ENCODE measurements at regions not wholly inside any gene's neighbourhood (a gene's known extent, or its start where the extent isn't known, plus 50 kb on each side); places are given as distances from the start of the nearest gene placed in this dataset.
"Not testable (repeated sequence)": the region's sequence is repeated elsewhere in the genome, so short reads cannot be mapped to it uniquely, and the experiment has no call there.

GRCh38 chr4:120636120-120636630, 286.4 kb downstream of the PRDM5 start:
- intact Hi-C loops (cut with DNase I), result no loop called here
- no peak for DNase-seq (ENCODE audit: low spot score)

- no peak for DNase-seq (ENCODE audit: low spot score)
- intact Hi-C loops (cut with DNase I), result no loop called here
Observed at GRCh38 chr4:120633810-120634209, 288.7 kb downstream of the PRDM5 start.

- intact Hi-C loops (cut with DNase I), result no loop called here
Observed at GRCh38 chr4:120630427-120630826, 292.1 kb downstream of the PRDM5 start.

DNA sequence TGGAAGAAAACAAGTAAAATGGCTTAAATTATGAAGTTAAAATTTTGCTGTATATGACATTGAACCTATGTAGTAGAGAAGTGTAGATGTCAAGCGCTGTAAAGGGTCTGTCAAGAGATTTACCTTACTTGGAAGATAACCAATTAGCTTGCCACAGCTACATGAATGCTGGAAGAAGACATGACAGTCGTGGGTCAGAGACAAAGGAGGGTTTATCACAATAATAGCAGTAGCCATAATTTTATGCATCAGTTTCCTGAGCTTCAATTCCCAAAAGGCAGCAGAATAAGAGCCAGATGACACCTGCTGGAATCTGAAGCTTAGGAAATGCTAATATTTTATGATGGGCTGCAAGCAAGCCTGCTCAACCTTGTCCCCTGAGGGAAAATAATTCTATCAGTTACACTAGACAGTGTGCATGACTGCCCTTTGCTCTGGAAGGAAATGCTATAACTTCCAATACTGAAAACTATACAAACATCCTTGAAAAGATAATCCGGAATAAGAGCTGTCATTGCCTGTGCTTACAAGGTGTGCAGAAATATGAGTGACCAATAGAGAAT, 292.9 kb downstream of the PRDM5 start:
- no peak for DNase-seq (ENCODE audit: low spot score)
- intact Hi-C loops (cut with DNase I), result no loop called here

More at GRCh38 chr4:120630427-120630826, 292.1 kb downstream of the PRDM5 start:
- DNase-seq (ENCODE audit: low spot score), result no peak

DNA sequence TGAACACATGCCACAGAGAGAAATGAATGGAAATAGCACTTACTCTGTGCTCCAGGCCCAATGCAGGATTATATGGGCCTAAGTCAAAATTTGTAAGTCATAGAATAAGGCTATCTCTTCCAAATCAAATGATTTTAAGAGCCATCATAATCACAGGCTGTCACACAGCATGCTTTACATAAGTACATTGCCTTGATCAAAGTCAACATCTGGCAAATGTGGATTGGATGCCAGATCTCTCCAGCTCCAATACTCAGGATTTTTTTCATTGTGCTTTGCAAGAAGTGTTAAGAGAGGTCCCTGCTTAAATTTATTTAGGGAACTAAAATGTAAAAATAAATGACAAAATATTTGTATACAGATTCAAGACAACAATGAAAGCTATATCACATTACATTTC, 299.9 kb downstream of the PRDM5 start:
- intact Hi-C loops (cut with DNase I), result no loop called here

DNA sequence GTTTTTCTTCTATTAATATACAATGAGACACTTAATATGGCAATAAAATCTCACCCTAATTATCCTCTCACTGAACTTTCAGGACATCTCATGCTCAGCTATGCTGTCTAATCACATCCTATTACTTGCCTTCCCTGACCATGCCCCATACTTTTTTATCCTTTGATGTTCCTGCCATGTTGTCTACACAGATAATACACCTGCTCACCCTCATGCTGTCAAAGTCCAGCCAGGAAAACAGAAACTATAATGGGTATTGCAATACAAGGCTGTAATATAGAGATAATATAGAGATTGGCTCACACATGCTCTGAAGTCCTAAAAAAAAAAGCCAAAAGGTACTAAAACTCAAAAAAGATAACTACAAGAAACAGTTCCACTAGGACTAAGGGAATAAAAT, 305.4 kb downstream of the PRDM5 start:
- intact Hi-C loops (cut with DNase I), result no loop called here
- no peak for DNase-seq (ENCODE audit: low spot score)

More for the DNA sequence above, 299.9 kb downstream of the PRDM5 start:
- no peak for DNase-seq (ENCODE audit: low spot score)

DNA sequence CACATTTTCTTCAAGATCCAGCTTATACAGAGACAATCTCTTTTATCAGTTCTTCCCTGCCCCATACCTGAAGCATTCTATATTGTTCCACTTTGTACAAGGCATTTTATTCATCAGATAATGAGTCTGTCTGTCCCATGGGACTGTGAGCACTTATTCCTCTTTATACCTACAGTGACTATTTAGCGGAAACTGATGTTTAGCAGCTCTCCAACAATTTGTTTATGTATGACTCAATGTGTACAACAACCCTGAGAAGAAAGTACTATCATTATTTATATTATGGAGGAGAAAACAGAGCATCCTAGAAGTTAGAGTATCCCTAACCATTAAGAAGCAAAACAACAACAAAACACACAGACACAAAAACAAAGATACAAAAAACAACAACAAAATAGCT, 306.5 kb downstream of the PRDM5 start:
- DNase-seq (ENCODE audit: low spot score), result no peak
- intact Hi-C loops (cut with DNase I), result no loop called here

GRCh38 chr4:120613778-120614177, 308.7 kb downstream of the PRDM5 start:
- no peak for DNase-seq (ENCODE audit: low spot score)
- intact Hi-C loops (cut with DNase I), result no loop called here

GRCh38 chr4:120611092-120611491, 311.4 kb downstream of the PRDM5 start:
- DNase-seq (ENCODE audit: low spot score), result no peak
- intact Hi-C loops (cut with DNase I), result no loop called here

DNA sequence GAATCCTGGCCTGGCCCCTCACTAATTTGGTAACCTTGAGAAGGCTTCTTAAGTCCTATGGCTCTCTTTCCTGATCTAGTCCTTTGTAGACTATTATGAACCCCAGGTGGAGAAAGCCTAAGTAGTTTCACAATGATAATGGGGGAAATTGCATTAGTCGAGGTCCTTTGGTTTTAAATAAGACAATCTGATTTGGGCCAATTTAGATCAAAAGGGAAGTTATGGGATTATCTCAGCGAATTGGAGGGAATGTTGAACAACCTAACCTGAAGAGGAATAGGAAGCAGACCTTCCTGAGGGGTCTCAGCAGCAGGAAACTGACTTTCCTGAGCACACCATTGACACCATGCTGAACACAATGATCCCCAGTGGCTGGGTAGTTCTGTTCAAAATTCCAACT, 331.5 kb downstream of the PRDM5 start:
- no peak for DNase-seq (ENCODE audit: low spot score)
- intact Hi-C loops (cut with DNase I), result no loop called here

DNA sequence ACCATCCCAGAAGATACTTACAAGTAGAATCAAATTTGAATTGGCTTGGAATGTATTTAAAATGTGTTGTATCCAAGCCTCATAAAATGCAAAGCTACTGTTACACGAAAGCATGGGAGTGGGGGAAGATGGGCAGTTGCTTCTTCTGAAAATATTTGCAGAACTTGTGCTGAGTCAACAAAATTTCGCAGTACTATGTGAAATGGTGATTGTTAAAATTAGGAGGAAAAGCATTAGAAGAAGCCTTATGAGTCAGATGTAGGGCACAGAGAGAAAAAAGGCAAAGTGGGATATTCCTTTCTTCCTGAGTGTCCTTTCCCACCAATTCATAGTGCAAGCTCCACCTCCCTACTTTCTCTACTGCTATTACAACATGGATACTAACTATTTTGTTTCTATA, 332.7 kb downstream of the PRDM5 start:
- no peak for DNase-seq (ENCODE audit: low spot score)
- intact Hi-C loops (cut with DNase I), result no loop called here

GRCh38 chr4:120568731-120569130, 353.8 kb downstream of the PRDM5 start:
- no peak for DNase-seq (ENCODE audit: low spot score)
- intact Hi-C loops (cut with DNase I), result no loop called here

DNA sequence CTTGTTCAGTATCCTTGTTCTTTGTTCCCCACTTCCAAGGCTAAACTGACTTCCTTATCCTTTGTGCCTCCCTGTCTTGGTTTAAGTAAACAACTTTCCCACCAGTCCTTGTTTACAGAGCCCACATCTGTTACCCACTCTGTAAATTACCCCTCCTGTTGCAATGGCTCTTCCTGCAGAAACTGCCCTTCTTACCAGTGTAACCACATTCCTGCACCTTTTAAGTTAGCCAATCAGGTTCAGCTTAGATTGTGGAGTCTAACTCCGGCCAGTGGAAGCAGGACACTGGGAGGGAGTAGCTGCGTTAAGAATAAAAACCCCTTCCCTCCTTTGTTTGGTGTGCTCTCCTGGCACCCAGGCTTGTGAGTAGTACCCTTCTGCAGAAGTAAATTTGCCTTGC, 360.9 kb downstream of the PRDM5 start:
- DNase-seq (ENCODE audit: low spot score), result no peak
- intact Hi-C loops (cut with DNase I), result no loop called here

DNA sequence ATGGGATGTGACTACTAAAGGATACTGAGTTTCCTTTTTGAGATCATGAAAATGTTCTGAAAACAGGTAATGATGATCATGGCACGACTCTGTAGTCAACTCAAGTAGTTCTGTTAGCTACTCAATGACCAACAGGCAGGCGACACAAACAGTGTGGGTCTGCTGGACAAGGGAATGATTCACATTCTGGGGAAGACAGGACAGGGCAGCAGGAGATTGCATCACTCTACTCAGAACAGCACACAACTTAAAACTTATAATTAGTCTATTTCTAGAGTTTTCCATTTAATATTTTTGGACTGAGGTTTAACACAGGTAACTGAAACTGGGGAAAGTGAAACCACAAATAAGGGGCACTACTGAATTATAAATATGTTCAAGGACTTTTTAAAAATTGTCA, 365.2 kb downstream of the PRDM5 start:
- intact Hi-C loops (cut with DNase I), result no loop called here
- DNase-seq (ENCODE audit: low spot score), result no peak

DNA sequence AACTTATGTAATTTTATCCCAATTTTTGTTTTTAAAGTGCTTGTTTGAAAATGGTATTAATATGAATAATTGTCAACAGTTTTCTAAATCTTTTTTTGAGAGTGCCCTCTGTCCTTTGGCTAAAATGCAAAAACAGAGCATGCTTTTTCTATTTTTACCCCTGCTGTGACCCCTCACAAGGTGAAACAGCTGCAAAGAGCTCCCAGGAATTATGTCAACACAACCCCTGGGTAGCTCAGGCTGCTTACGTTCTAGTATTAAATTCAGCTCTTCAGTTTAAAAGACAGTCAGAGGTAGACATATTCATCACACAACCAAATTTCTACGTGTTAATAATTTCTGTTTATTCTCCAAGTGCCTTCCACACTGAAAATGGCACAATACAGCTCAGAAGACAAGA, 367.5 kb downstream of the PRDM5 start:
- intact Hi-C loops (cut with DNase I), result no loop called here
- no peak for DNase-seq (ENCODE audit: low spot score)

- intact Hi-C loops (cut with DNase I), result no loop called here
- DNase-seq (ENCODE audit: low spot score), result no peak
Observed at GRCh38 chr4:120554086-120554485, 368.4 kb downstream of the PRDM5 start.

- DNase-seq (ENCODE audit: low spot score), result not testable (repeated sequence)
Observed at GRCh38 chr4:120550624-120551220, 371.8 kb downstream of the PRDM5 start.

DNA sequence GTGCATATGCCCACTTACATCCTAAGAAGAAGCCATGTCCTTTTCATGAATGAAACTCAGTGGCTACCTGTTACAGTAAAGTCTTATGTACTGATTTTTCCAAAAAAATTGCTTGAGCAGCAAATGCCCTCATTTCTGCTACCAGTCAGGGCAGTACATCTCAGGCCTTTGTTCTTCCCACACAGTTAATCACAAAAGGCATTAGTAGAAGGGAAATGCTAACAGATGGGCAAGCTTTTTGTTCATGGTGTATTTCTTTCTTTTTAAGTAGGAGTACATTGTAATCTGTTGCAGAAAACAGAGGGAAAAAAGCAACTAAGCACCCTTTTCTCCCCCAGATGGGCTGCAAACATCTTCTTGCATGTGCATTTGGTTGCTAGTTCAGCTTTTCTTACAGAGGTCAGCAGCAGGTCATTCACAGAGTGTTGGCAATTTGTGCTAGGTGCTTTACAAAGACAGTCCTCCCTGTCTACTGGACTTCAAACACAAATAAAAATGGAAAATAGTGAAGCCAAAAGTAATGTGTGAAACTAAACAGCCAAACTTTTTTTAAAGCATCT, 373.4 kb downstream of the PRDM5 start:
- DNase-seq (ENCODE audit: low spot score), result no peak
- intact Hi-C loops (cut with DNase I), result no loop called here

More at GRCh38 chr4:120550624-120551220, 371.8 kb downstream of the PRDM5 start:
- intact Hi-C loops (cut with DNase I), result not testable (repeated sequence)

DNA sequence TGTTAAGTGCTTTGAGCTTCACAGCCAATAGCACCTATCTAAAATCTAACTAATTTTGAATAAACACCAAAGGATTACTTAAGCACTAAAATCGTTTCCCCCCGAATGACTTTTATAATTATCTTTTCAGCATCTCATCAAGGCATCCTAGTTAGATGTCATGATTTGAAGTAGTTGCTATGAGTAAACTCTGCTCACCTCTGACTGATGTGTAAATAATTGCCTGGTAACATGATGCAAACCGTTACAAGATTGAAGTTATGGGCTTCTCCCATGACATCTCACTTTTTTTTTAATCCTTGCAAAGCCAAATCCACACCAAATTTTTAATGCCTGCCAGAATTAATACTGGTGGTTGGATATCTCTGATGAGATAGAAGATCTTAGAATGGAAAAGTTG, 377.1 kb downstream of the PRDM5 start:
- no peak for DNase-seq (ENCODE audit: low spot score)
- intact Hi-C loops (cut with DNase I), result no loop called here

GRCh38 chr4:120544838-120545237, 377.7 kb downstream of the PRDM5 start:
- intact Hi-C loops (cut with DNase I), result no loop called here
- DNase-seq (ENCODE audit: low spot score), result no peak

- intact Hi-C loops (cut with DNase I), result no loop called here
- no peak for DNase-seq (ENCODE audit: low spot score)
Observed at GRCh38 chr4:120540625-120541024, 381.9 kb downstream of the PRDM5 start.
